ENCODE measurements at regions not wholly inside any gene's neighbourhood (a gene's known extent, or its start where the extent isn't known, plus 50 kb on each side); places are given as distances from the start of the nearest gene placed in this dataset.

- ATAC-seq (no peak), DNase-seq (no peak)
- H3K4me3 Mint-ChIP-seq, result no peak overlapping the region
- no peaks in the 10 kb centered on the region for H3K36me3 Mint-ChIP-seq (ENCODE audit: low read depth)
- H3K27ac Mint-ChIP-seq, result no peak overlapping the region
- no peaks in the 10 kb centered on the region for H3K4me1 Mint-ChIP-seq (ENCODE audit: low read depth)
- peaks cover 8% of the 10 kb centered on the region for H3K27me3 Mint-ChIP-seq (ENCODE audit: low read depth)
- no peaks in the 10 kb centered on the region for H3K9me3 Mint-ChIP-seq (ENCODE audit: insufficient read depth)
- CTCF ChIA-PET, result no interaction called here
- POLR2A ChIA-PET, result no interaction called here
These were observed 410.6 kb upstream of the DAB2 start for GRCh38 chr5:39835371-39835770.

- ChIA-PET CTCF (no interaction called here), POLR2A (no interaction called here)
- no peak for ATAC-seq
- Mint-ChIP-seq H3K36me3 (ENCODE audit: low read depth) (no peaks in the 10 kb centered on the region), H3K27ac (no peak overlapping the region), H3K27me3 (ENCODE audit: low read depth) (peaks cover 6% of the 10 kb centered on the region), H3K9me3 (ENCODE audit: insufficient read depth) (no peaks in the 10 kb centered on the region), H3K4me1 (ENCODE audit: low read depth) (no peaks in the 10 kb centered on the region), H3K4me3 (no peak overlapping the region)
- no peak for DNase-seq
These were observed 404.7 kb upstream of the DAB2 start for GRCh38 chr5:39829441-39829840.

- CTCF ChIA-PET, result no interaction called here
- ATAC-seq, result no peak
- H3K4me1 Mint-ChIP-seq (ENCODE audit: low read depth), result no peaks in the 10 kb centered on the region
These were observed 401.3 kb upstream of the DAB2 start for GRCh38 chr5:39826051-39826450.

GRCh38 chr5:39825301-39825700 lies 400.5 kb upstream of the DAB2 start:
- ATAC-seq, result no peak
- no peaks in the 10 kb centered on the region for H3K4me1 Mint-ChIP-seq (ENCODE audit: low read depth)

More at GRCh38 chr5:39826051-39826450, 401.3 kb upstream of the DAB2 start:
- H3K27ac Mint-ChIP-seq, result no peak overlapping the region
- POLR2A ChIA-PET, result no interaction called here
- H3K4me3 Mint-ChIP-seq, result no peak overlapping the region
- no peaks in the 10 kb centered on the region for H3K9me3 Mint-ChIP-seq (ENCODE audit: insufficient read depth)
- no peaks in the 10 kb centered on the region for H3K36me3 Mint-ChIP-seq (ENCODE audit: low read depth)
- DNase-seq, result no peak
- H3K27me3 Mint-ChIP-seq (ENCODE audit: low read depth), result no peaks in the 10 kb centered on the region

GRCh38 chr5:39822020-39822419 lies 397.2 kb upstream of the DAB2 start:
- ChIA-PET CTCF (no interaction called here), POLR2A (no interaction called here)
- H3K4me3 Mint-ChIP-seq, result no peak overlapping the region
- H3K9me3 Mint-ChIP-seq (ENCODE audit: insufficient read depth), result no peaks in the 10 kb centered on the region
- ATAC-seq (no peak), DNase-seq (no peak)
- no peaks in the 10 kb centered on the region for H3K27me3 Mint-ChIP-seq (ENCODE audit: low read depth)
- H3K4me1 Mint-ChIP-seq (ENCODE audit: low read depth), result no peaks in the 10 kb centered on the region
- no peak overlapping the region for H3K27ac Mint-ChIP-seq
- no peaks in the 10 kb centered on the region for H3K36me3 Mint-ChIP-seq (ENCODE audit: low read depth)

More at GRCh38 chr5:39825301-39825700, 400.5 kb upstream of the DAB2 start:
- Mint-ChIP-seq H3K4me3 (no peak overlapping the region), H3K36me3 (ENCODE audit: low read depth) (no peaks in the 10 kb centered on the region), H3K27me3 (ENCODE audit: low read depth) (no peaks in the 10 kb centered on the region), H3K27ac (no peak overlapping the region), H3K9me3 (ENCODE audit: insufficient read depth) (no peaks in the 10 kb centered on the region)
- POLR2A ChIA-PET, result no interaction called here
- DNase-seq, result no peak
- CTCF ChIA-PET, result interaction anchor here (0.9 to 1.2 kb wide), 2 partner anchors 109 to 111 kb away, joined by 3 to 4 read pairs; no protein-coding TSS in a partner anchor

- CTCF ChIA-PET, result no interaction called here
- H3K27me3 Mint-ChIP-seq (ENCODE audit: low read depth), result peaks cover 2% of the 10 kb centered on the region
- POLR2A ChIA-PET, result no interaction called here
- no peak overlapping the region for H3K4me3 Mint-ChIP-seq
- H3K36me3 Mint-ChIP-seq (ENCODE audit: low read depth), result no peaks in the 10 kb centered on the region
- H3K4me1 Mint-ChIP-seq (ENCODE audit: low read depth), result no peaks in the 10 kb centered on the region
- DNase-seq (no peak), ATAC-seq (no peak)
- H3K27ac Mint-ChIP-seq, result no peak overlapping the region
- H3K9me3 Mint-ChIP-seq (ENCODE audit: insufficient read depth), result no peaks in the 10 kb centered on the region
These were observed 392.1 kb upstream of the DAB2 start for GRCh38 chr5:39816866-39817265.

GRCh38 chr5:39816156-39816845 lies 391.5 kb upstream of the DAB2 start:
- Mint-ChIP-seq H3K27me3 (ENCODE audit: low read depth) (peaks cover 2% of the 10 kb centered on the region), H3K9me3 (ENCODE audit: insufficient read depth) (no peaks in the 10 kb centered on the region), H3K27ac (no peak overlapping the region), H3K36me3 (ENCODE audit: low read depth) (no peaks in the 10 kb centered on the region), H3K4me3 (no peak overlapping the region), H3K4me1 (ENCODE audit: low read depth) (no peaks in the 10 kb centered on the region)
- ATAC-seq (no peak), DNase-seq (no peak)
- ChIA-PET POLR2A (no interaction called here), CTCF (no interaction called here)

GRCh38 chr5:39815711-39816110 lies 390.9 kb upstream of the DAB2 start:
- H3K4me3 Mint-ChIP-seq, result no peak overlapping the region
- H3K27me3 Mint-ChIP-seq (ENCODE audit: low read depth), result peaks cover 2% of the 10 kb centered on the region
- H3K27ac Mint-ChIP-seq, result no peak overlapping the region
- no peaks in the 10 kb centered on the region for H3K9me3 Mint-ChIP-seq (ENCODE audit: insufficient read depth)
- DNase-seq (no peak), ATAC-seq (no peak)
- ChIA-PET CTCF (interaction anchor here (0.6 kb wide), 1 partner anchor 205 kb away, joined by 3 read pairs; no protein-coding TSS in a partner anchor), POLR2A (no interaction called here)
- no peaks in the 10 kb centered on the region for H3K4me1 Mint-ChIP-seq (ENCODE audit: low read depth)
- no peaks in the 10 kb centered on the region for H3K36me3 Mint-ChIP-seq (ENCODE audit: low read depth)

- no peak for ATAC-seq
- H3K4me3 Mint-ChIP-seq, result no peak overlapping the region
- H3K27me3 Mint-ChIP-seq (ENCODE audit: low read depth), result peaks cover 5% of the 10 kb centered on the region
- ChIA-PET POLR2A (no interaction called here), CTCF (no interaction called here)
- H3K27ac Mint-ChIP-seq, result no peak overlapping the region
- H3K36me3 Mint-ChIP-seq (ENCODE audit: low read depth), result no peaks in the 10 kb centered on the region
- H3K9me3 Mint-ChIP-seq (ENCODE audit: insufficient read depth), result no peaks in the 10 kb centered on the region
- no peaks in the 10 kb centered on the region for H3K4me1 Mint-ChIP-seq (ENCODE audit: low read depth)
- DNase-seq, result no peak
These were observed 386.6 kb upstream of the DAB2 start for GRCh38 chr5:39811381-39811780.

- Mint-ChIP-seq H3K27me3 (ENCODE audit: low read depth) (peaks cover 5% of the 10 kb centered on the region), H3K27ac (no peak overlapping the region), H3K4me1 (ENCODE audit: low read depth) (no peaks in the 10 kb centered on the region), H3K9me3 (ENCODE audit: insufficient read depth) (no peaks in the 10 kb centered on the region), H3K4me3 (no peak overlapping the region), H3K36me3 (ENCODE audit: low read depth) (no peaks in the 10 kb centered on the region)
- no peak for ATAC-seq
- ChIA-PET POLR2A (no interaction called here), CTCF (no interaction called here)
- no peak for DNase-seq
These were observed 383.9 kb upstream of the DAB2 start for GRCh38 chr5:39808656-39809055.

GRCh38 chr5:39801306-39801705 lies 376.5 kb upstream of the DAB2 start:
- no peak for ATAC-seq
- Mint-ChIP-seq H3K9me3 (ENCODE audit: insufficient read depth) (no peaks in the 10 kb centered on the region), H3K36me3 (ENCODE audit: low read depth) (no peaks in the 10 kb centered on the region), H3K27me3 (ENCODE audit: low read depth) (peaks cover 2% of the 10 kb centered on the region), H3K27ac (no peak overlapping the region), H3K4me1 (ENCODE audit: low read depth) (no peaks in the 10 kb centered on the region), H3K4me3 (no peak overlapping the region)
- ChIA-PET CTCF (no interaction called here), POLR2A (no interaction called here)
- DNase-seq, result no peak

- H3K27me3 Mint-ChIP-seq (ENCODE audit: low read depth), result peaks cover 2% of the 10 kb centered on the region
- ChIA-PET CTCF (interaction anchor here (0.8 kb wide), 1 partner anchor 1079 kb away, joined by 3 read pairs; no protein-coding TSS in a partner anchor), POLR2A (no interaction called here)
- H3K4me3 Mint-ChIP-seq, result no peak overlapping the region
- no peaks in the 10 kb centered on the region for H3K9me3 Mint-ChIP-seq (ENCODE audit: insufficient read depth)
- H3K4me1 Mint-ChIP-seq (ENCODE audit: low read depth), result no peaks in the 10 kb centered on the region
- no peaks in the 10 kb centered on the region for H3K36me3 Mint-ChIP-seq (ENCODE audit: low read depth)
- no peak overlapping the region for H3K27ac Mint-ChIP-seq
- ATAC-seq (no peak), DNase-seq (no peak)
These were observed 375.3 kb upstream of the DAB2 start for GRCh38 chr5:39800042-39800601.

GRCh38 chr5:39799242-39799641 lies 374.5 kb upstream of the DAB2 start:
- Mint-ChIP-seq H3K4me1 (ENCODE audit: low read depth) (no peaks in the 10 kb centered on the region), H3K27me3 (ENCODE audit: low read depth) (peaks cover 2% of the 10 kb centered on the region), H3K4me3 (no peak overlapping the region), H3K36me3 (ENCODE audit: low read depth) (no peaks in the 10 kb centered on the region), H3K9me3 (ENCODE audit: insufficient read depth) (no peaks in the 10 kb centered on the region), H3K27ac (no peak overlapping the region)
- no peak for ATAC-seq
- ChIA-PET CTCF (no interaction called here), POLR2A (no interaction called here)
- DNase-seq, result no peak
